OCI-LY7 (cell line): ENCODE measurements at regions not wholly inside any gene's neighbourhood (a gene's known extent, or its start where the extent isn't known, plus 50 kb on each side); places are given as distances from the start of the nearest gene placed in this dataset.

Source experiments
- CTCF ChIP-seq: fragments of 200-600 bp; sonication (generic); conservative IDR thresholded peaks from 2 replicates; pipeline ENCODE4 v1.5.1; 2014; ENCODE audit warnings: mild to moderate bottlenecking, antibody characterized with exemption, low read length, moderate library complexity, mixed read lengths
- EZH2phosphoT487 ChIP-seq: fragments of 200-600 bp; sonication (generic); IDR thresholded peaks from 2 replicates; pipeline ENCODE4 v1.6.1; 2018; ENCODE audit warnings: low read depth, borderline replicate concordance, mild to moderate bottlenecking, mixed run types, antibody characterized with exemption, low read length, moderate library complexity, mixed read lengths

DNA sequence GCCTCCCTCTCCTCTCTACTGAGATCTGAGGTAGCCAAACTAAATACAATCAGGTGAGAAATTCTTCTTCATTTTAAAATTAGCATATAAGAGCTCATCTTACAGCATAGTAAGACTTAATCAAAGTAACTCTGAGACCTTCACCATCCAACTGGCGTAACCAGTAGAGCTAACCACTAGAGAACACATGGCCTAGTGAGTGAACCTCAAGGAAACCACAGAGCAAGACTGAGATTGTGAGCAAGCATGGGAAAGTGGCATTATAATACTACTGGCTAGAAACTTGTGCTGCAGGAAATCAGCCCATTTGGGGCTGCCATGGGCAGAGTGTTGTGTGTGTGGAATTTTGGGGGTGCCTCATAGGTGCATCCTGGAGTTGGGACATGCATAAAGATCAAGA lies 61.1 kb upstream of the SPHKAP start:
- TF ChIP-seq CTCF: no peak
- no peak for TF ChIP-seq EZH2phosphoT487
